ENCODE measurements at regions not wholly inside any gene's neighbourhood (a gene's known extent, or its start where the extent isn't known, plus 50 kb on each side); places are given as distances from the start of the nearest gene placed in this dataset.

DNA sequence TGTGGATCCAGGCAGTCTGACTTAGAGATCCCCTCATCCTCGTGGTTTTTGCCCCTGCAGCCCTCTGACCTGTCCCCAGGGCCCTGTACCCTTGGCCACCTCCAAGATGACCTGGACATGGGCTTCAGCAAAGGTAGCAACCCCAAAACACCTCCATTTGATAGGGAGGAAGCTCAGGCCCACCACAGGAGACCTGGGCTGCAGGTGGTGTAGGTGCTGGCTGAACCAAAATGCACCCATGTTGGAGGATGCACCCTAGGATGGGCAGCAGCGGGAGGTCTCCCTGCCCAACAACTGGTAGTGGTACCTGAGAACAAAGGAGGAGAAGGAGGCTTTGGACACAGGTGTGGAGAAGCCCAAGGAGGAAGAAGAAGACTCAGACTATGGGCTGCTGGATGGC, 188.7 kb downstream of the ZNF716 start:
- no peak overlapping the region for H3K27ac ChIP-seq (ENCODE audit: low read length)
- no peaks in the 10 kb centered on the region for H3K27me3 ChIP-seq (ENCODE audit: control insufficient read depth, insufficient read depth, low read length)
- ATAC-seq (no peak), DNase-seq (no peak)
- TF ChIP-seq, protein P1, sequence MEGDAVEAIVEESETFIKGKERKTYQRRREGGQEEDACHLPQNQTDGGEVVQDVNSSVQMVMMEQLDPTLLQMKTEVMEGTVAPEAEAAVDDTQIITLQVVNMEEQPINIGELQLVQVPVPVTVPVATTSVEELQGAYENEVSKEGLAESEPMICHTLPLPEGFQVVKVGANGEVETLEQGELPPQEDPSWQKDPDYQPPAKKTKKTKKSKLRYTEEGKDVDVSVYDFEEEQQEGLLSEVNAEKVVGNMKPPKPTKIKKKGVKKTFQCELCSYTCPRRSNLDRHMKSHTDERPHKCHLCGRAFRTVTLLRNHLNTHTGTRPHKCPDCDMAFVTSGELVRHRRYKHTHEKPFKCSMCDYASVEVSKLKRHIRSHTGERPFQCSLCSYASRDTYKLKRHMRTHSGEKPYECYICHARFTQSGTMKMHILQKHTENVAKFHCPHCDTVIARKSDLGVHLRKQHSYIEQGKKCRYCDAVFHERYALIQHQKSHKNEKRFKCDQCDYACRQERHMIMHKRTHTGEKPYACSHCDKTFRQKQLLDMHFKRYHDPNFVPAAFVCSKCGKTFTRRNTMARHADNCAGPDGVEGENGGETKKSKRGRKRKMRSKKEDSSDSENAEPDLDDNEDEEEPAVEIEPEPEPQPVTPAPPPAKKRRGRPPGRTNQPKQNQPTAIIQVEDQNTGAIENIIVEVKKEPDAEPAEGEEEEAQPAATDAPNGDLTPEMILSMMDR (IDR thresholded peaks at IDR 0.05), result no peak
- WGBS (ENCODE audit: insufficient coverage), result 35% methylated on average over 2 of the region's 2 CpGs
- H3K4me3 Mint-ChIP-seq, result no peak overlapping the region
- intact Hi-C loops (cut with micrococcal nuclease), result no loop called here
- no peaks in the 10 kb centered on the region for H3K4me1 Mint-ChIP-seq
- H3K27ac Mint-ChIP-seq, result no peak overlapping the region
- no peaks in the 10 kb centered on the region for H3K36me3 ChIP-seq (ENCODE audit: control insufficient read depth, insufficient read depth, low read length)
- H3K27me3 Mint-ChIP-seq (ENCODE audit: low read depth in 2 of 2), result no peaks in the 10 kb centered on the region
- no peak overlapping the region for H3K4me3 ChIP-seq (ENCODE audit: low read length)
- peaks cover 30% of the 10 kb centered on the region for H3K9me3 ChIP-seq (ENCODE audit: control insufficient read depth, insufficient read depth, low read length)
- no peaks in the 10 kb centered on the region for H3K4me1 ChIP-seq (ENCODE audit: control insufficient read depth, insufficient read depth, low read length)
- H3K9me3 Mint-ChIP-seq, result peaks cover 6 to 7% of the 10 kb centered on the region in 2 donors
- H3K36me3 Mint-ChIP-seq, result no peaks in the 10 kb centered on the region

DNA sequence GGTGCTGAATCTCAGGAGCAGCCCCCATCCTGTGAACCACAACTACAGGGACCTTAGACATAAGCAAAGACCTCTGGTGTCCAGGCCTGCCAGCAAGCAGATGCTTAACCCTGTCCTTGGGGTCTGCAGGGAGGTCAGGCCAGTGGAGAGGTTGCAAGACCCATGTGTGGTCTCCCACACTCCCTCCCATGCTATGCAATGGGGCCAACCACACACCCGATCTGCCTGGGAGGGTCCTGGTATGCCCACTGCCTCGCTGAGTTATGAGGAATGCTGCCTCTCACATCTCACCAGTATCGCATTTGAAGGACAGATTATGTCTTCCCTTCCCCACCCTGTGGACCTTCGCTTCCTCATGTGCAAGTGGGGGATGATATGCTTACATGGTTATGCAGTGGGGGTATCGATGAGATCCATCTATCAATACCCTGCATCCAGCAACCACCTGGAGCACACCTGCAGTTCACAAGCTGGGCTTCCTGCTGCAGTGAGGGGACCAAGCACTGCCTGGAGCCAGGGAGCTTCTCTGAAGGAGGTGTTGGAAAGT, 191.6 kb downstream of the ZNF716 start:
- H3K27ac Mint-ChIP-seq, result no peak overlapping the region
- WGBS (ENCODE audit: insufficient coverage), result 53% methylated on average over 2 of the region's 5 CpGs
- TF ChIP-seq, protein P1 (IDR thresholded peaks at IDR 0.05), result no peak
- no peak overlapping the region for H3K4me3 Mint-ChIP-seq
- DNase-seq (no peak), ATAC-seq (no peak)
- intact Hi-C loops (cut with micrococcal nuclease), result no loop called here
- Histone ChIP-seq H3K27me3 (ENCODE audit: control insufficient read depth, insufficient read depth, low read length) (no peaks in the 10 kb centered on the region), H3K4me1 (ENCODE audit: control insufficient read depth, insufficient read depth, low read length) (no peaks in the 10 kb centered on the region), H3K9me3 (ENCODE audit: control insufficient read depth, insufficient read depth, low read length) (peaks cover 39% of the 10 kb centered on the region), H3K27ac (ENCODE audit: low read length) (no peak overlapping the region), H3K4me3 (ENCODE audit: low read length) (no peak overlapping the region), H3K36me3 (ENCODE audit: control insufficient read depth, insufficient read depth, low read length) (no peaks in the 10 kb centered on the region)
- peaks cover 8% of the 10 kb centered on the region for H3K36me3 Mint-ChIP-seq
- H3K4me1 Mint-ChIP-seq, result no peaks in the 10 kb centered on the region
- H3K27me3 Mint-ChIP-seq (ENCODE audit: low read depth in 2 of 2), result no peaks in the 10 kb centered on the region
- H3K9me3 Mint-ChIP-seq, result peaks cover 9% of the 10 kb centered on the region in 2 donors

DNA sequence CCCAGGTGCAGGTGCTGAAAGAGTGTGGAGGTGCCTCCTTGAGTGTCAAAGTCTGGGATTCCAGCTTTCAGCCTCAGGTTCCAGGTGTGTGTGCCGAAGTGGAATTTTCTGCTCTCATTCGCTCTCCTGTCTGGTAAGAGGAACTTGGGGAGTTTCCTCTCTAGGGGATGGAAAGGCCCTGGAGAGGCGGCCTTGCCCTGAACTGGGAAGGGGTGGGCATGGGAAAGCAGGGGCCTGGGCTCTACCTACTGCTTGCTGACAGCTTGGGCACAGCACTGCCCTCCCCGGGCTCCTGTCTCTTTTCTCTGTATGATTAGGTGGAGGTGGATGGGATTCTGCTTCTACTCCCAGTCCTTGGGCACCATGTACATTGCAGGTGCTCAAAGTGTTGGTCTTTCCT, 192.8 kb downstream of the ZNF716 start:
- Mint-ChIP-seq H3K4me1 (no peaks in the 10 kb centered on the region), H3K9me3 (peaks cover 8 to 14% of the 10 kb centered on the region in 2 donors), H3K4me3 (no peak overlapping the region), H3K36me3 (peaks cover 9% of the 10 kb centered on the region), H3K27ac (no peak overlapping the region), H3K27me3 (ENCODE audit: low read depth in 2 of 2) (no peaks in the 10 kb centered on the region)
- WGBS (ENCODE audit: insufficient coverage), result 56% methylated on average over 3 of the region's 4 CpGs
- DNase-seq (no peak), ATAC-seq (no peak)
- TF ChIP-seq, protein P1 (IDR thresholded peaks at IDR 0.05), result no peak
- no peaks in the 10 kb centered on the region for H3K36me3 ChIP-seq (ENCODE audit: control insufficient read depth, insufficient read depth, low read length)
- no peak overlapping the region for H3K4me3 ChIP-seq (ENCODE audit: low read length)
- H3K4me1 ChIP-seq (ENCODE audit: control insufficient read depth, insufficient read depth, low read length), result no peaks in the 10 kb centered on the region
- H3K27ac ChIP-seq (ENCODE audit: low read length), result no peak overlapping the region
- intact Hi-C loops (cut with micrococcal nuclease), result no loop called here
- no peaks in the 10 kb centered on the region for H3K27me3 ChIP-seq (ENCODE audit: control insufficient read depth, insufficient read depth, low read length)
- peaks cover 45% of the 10 kb centered on the region for H3K9me3 ChIP-seq (ENCODE audit: control insufficient read depth, insufficient read depth, low read length)

DNA sequence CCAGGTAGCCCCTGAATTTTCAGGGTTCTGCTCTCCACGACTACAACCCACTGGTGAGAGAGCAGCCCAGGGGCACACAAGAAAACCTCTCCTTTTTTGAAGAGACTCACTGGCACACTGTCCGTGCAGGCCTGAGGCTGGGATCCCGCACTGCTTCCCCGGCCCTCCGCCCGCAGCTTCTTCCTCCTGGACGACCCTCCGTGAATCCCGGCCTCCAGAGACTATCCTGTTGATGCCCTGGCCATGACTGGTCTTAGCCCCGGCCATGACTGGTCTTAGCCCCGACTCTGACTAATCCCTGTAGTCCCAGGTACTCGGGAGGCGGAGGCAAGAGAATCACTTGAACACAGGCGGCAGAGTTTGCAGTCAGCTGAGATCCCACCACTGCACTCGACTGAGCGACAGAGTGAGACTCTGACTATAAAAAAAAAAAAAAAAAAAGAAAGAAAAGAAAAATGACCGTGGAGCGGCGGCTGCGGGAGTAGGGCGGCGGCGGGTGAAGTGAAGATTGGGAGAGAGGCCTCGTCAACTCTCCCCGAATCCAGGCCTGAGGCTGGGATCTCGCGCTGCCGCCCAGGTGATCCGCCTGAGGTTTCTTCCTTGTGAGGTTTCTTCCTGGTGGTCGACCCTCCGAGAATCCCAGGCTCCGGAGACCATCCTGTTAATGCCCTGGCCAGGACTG, 196.4 kb downstream of the ZNF716 start:
- Mint-ChIP-seq H3K4me1 (no peaks in the 10 kb centered on the region), H3K4me3 (no peak overlapping the region), H3K36me3 (peaks cover 22% of the 10 kb centered on the region), H3K9me3 (peaks cover 14 to 25% of the 10 kb centered on the region in 2 donors), H3K27me3 (ENCODE audit: low read depth in 2 of 2) (no peaks in the 10 kb centered on the region), H3K27ac (no peak overlapping the region)
- no peak for ATAC-seq
- DNase-seq, result no peak
- peaks cover 66% of the 10 kb centered on the region for H3K9me3 ChIP-seq (ENCODE audit: control insufficient read depth, insufficient read depth, low read length)
- no peaks in the 10 kb centered on the region for H3K36me3 ChIP-seq (ENCODE audit: control insufficient read depth, insufficient read depth, low read length)
- no peak overlapping the region for H3K27ac ChIP-seq (ENCODE audit: low read length)
- WGBS (ENCODE audit: insufficient coverage), result 89% methylated on average over 32 of the region's 32 CpGs
- no peaks in the 10 kb centered on the region for H3K27me3 ChIP-seq (ENCODE audit: control insufficient read depth, insufficient read depth, low read length)
- no peaks in the 10 kb centered on the region for H3K4me1 ChIP-seq (ENCODE audit: control insufficient read depth, insufficient read depth, low read length)
- intact Hi-C loops (cut with micrococcal nuclease), result no loop called here
- TF ChIP-seq, protein P1 (IDR thresholded peaks at IDR 0.05), result no peak
- no peak overlapping the region for H3K4me3 ChIP-seq (ENCODE audit: low read length)

Data from natural killer cell (primary cell).